ENCODE measurements at regions not wholly inside any gene's neighbourhood (a gene's known extent, or its start where the extent isn't known, plus 50 kb on each side); places are given as distances from the start of the nearest gene placed in this dataset.
"Not testable (repeated sequence)": the region's sequence is repeated elsewhere in the genome, so short reads cannot be mapped to it uniquely, and the experiment has no call there.

DNA sequence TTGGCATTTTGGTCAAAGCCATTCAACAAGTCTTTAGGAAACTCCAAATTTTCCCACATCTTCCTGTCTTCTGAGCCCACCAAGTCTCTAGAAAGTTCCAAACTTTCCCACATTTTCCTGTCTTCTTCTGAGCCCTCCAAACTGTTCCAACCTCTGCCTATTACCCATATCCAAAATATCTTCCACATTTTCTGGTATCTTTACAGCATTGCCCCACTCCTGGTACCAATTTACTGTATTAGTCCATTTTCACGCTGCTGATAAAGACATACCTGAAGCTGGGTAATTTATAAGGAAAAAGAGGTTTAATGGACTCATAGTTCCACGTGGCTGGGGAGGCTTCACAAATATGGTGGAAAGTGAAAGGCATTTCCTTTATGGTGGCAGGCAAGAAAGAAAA lies 56.1 kb upstream of the GABRA3 start:
- CTCF ChIA-PET; H3K27me3 Mint-ChIP-seq; H3K9me3 Mint-ChIP-seq (ENCODE audit: low read depth); ATAC-seq; DNase-seq; H3K27ac Mint-ChIP-seq; H3K4me3 Mint-ChIP-seq; H3K4me1 Mint-ChIP-seq; H3K36me3 Mint-ChIP-seq (ENCODE audit: low read depth); intact Hi-C loops (cut with DNase I, micrococcal nuclease); POLR2A ChIA-PET: not testable (repeated sequence)

DNA sequence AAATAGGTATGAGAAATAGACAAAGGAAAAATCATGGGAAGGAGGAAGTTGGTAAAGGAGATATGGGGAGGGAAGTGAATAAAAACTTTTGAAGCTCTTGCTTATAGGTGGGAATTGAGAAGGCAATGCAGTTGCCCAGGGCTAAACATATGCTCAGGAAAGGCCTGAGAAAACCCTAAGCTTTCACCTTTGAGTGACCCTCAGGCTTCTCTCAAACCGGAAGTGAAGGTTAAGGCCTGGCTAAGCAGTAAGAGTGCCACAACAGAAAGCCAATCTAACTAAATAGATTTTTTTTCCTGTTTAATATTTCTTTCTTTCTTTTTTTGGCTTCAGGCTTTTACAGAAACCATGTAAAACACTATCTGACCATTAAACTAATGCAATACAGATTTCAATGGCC lies 69.5 kb upstream of the GABRA3 start:
- H3K27ac Mint-ChIP-seq, result no peak overlapping the region
- H3K9me3 Mint-ChIP-seq (ENCODE audit: low read depth), result no peaks in the 10 kb centered on the region
- no peak for ATAC-seq
- H3K36me3 Mint-ChIP-seq (ENCODE audit: low read depth), result no peaks in the 10 kb centered on the region
- H3K4me1 Mint-ChIP-seq, result no peaks in the 10 kb centered on the region
- ChIA-PET CTCF (no interaction called here), POLR2A (no interaction called here)
- DNase-seq, result no peak
- intact Hi-C loops (cut with DNase I, micrococcal nuclease), result no loop called here
- no peak overlapping the region for H3K4me3 Mint-ChIP-seq
- peaks cover 2% of the 10 kb centered on the region for H3K27me3 Mint-ChIP-seq

DNA sequence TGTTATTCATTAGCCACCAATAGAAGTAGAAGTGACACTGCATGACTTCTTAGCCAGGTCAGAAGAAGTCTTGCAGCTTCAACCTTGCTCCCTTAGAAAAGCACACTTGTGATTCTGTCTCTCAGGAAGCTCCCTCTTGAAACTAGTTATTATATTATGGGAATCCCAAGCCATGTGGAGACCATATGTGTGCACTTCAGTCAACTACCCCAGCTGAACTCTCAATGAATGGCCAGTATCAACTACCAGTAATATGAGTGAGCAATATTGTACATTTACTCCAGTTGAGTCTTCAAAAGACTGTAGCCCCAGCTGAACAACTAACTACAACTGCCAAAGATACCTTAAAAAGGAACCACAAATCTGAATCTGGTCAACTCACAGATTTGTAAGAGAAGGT lies 77.1 kb upstream of the GABRA3 start:
- no peak overlapping the region for H3K27ac Mint-ChIP-seq
- ATAC-seq (no peak), DNase-seq (no peak)
- no peak overlapping the region for H3K4me3 Mint-ChIP-seq
- no peaks in the 10 kb centered on the region for H3K4me1 Mint-ChIP-seq
- no peaks in the 10 kb centered on the region for H3K9me3 Mint-ChIP-seq (ENCODE audit: low read depth)
- H3K36me3 Mint-ChIP-seq (ENCODE audit: low read depth), result no peaks in the 10 kb centered on the region
- ChIA-PET POLR2A (no interaction called here), CTCF (no interaction called here)
- intact Hi-C loops (cut with DNase I, micrococcal nuclease), result no loop called here
- no peaks in the 10 kb centered on the region for H3K27me3 Mint-ChIP-seq

DNA sequence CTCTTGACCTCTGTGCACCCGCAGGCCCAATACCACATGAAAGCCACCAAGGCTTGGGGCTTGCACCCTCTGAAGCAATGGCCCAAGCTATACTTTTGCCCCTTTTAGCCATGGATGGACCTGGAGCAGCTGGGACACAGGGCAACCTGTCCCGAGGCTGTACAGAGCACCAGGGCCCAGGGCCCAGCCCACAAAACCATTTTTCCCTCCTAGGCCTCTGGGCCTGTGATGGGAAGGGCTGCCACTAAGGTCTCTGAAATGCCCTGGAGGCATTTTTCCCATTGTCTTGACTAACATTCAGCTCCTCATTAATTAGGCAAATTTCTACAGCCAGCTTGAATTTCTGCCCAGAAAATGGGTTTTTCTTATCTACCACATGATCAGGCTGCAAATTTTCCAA lies 79.9 kb upstream of the GABRA3 start:
- DNase-seq (no peak), ATAC-seq (no peak)
- H3K4me1 Mint-ChIP-seq, result no peaks in the 10 kb centered on the region
- H3K36me3 Mint-ChIP-seq (ENCODE audit: low read depth), result no peaks in the 10 kb centered on the region
- H3K9me3 Mint-ChIP-seq (ENCODE audit: low read depth), result no peaks in the 10 kb centered on the region
- CTCF ChIA-PET, result no interaction called here
- H3K27ac Mint-ChIP-seq, result no peak overlapping the region
- no peaks in the 10 kb centered on the region for H3K27me3 Mint-ChIP-seq
- POLR2A ChIA-PET, result no interaction called here
- intact Hi-C loops (cut with DNase I, micrococcal nuclease), result no loop called here
- no peak overlapping the region for H3K4me3 Mint-ChIP-seq

DNA sequence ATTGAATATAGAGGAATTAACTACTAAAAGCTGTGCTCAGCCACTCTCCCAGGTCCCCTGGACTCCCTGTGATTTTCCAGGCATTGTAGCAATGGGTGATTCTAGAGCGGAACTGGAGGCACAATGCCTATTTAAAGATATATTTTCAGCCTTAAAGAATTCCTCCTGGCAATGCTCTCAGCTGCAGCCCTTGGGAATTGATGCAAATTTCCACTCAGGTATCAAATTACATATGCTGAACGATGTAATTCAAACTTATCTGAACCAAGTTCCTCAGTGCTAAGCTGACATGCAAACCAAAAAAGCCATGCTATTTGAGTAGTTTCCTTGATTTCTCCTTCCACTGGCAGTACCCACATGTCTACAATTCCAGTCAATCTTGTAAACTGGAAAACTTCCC lies 86.3 kb upstream of the GABRA3 start:
- DNase-seq (no peak), ATAC-seq (no peak)
- ChIA-PET POLR2A (no interaction called here), CTCF (no interaction called here)
- intact Hi-C loops (cut with DNase I, micrococcal nuclease), result no loop called here
- Mint-ChIP-seq H3K9me3 (ENCODE audit: low read depth) (no peaks in the 10 kb centered on the region), H3K4me3 (no peak overlapping the region), H3K4me1 (no peaks in the 10 kb centered on the region), H3K27me3 (peaks cover under 1% of the 10 kb centered on the region), H3K36me3 (ENCODE audit: low read depth) (no peaks in the 10 kb centered on the region), H3K27ac (no peak overlapping the region)

DNA sequence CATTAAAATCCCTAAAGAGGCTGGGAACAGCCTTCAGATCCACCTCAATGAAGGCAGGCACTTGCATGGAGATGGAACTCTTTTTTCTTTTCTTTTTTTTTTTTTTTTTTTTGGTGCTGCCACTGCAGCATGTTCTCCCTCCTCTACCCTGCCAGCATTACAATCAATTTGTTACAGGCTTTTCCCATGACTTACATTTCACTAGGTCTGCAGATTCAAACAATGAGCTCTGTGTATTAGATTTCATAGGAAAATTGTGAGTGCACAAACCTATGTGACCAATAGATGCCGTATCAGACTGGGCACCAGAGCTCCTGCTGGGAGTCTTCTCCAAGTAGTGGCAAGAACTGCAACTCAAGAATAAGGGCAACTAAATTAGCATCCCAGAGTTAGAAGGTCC lies 63.8 kb upstream of the GABRQ start:
- no peaks in the 10 kb centered on the region for H3K9me3 Mint-ChIP-seq (ENCODE audit: low read depth)
- H3K27ac Mint-ChIP-seq, result no peak overlapping the region
- intact Hi-C loops (cut with DNase I, micrococcal nuclease), result no loop called here
- DNase-seq (no peak), ATAC-seq (no peak)
- no peaks in the 10 kb centered on the region for H3K36me3 Mint-ChIP-seq (ENCODE audit: low read depth)
- ChIA-PET CTCF (interaction anchor here (0.6 kb wide), 1 partner anchor 486 kb away, joined by 3 read pairs; no protein-coding TSS in a partner anchor), POLR2A (no interaction called here)
- no peaks in the 10 kb centered on the region for H3K4me1 Mint-ChIP-seq
- H3K4me3 Mint-ChIP-seq, result no peak overlapping the region
- peaks cover 2% of the 10 kb centered on the region for H3K27me3 Mint-ChIP-seq

DNA sequence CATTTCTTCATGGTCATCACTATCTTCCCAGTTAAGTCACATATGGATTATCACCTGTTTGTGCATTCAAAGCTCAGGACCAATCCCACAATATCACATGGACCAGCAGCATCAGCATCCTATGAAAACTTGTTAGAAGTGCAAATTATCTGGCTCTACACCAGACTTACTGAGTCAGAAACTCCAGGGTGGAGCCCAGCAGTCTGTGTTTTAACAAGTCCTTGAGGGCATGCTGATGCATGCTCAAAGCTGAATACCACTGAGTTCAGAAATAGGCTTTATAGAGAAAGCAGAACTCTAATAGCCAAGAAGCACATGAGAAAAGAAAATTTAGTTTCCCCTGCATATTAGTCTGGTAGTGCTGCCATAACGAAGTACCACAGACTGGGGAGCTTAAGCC lies 62.4 kb upstream of the GABRQ start:
- H3K4me3 Mint-ChIP-seq, result no peak overlapping the region
- ATAC-seq (no peak), DNase-seq (no peak)
- ChIA-PET POLR2A (no interaction called here), CTCF (no interaction called here)
- H3K4me1 Mint-ChIP-seq, result no peaks in the 10 kb centered on the region
- H3K27me3 Mint-ChIP-seq, result peaks cover 6% of the 10 kb centered on the region
- H3K27ac Mint-ChIP-seq, result no peak overlapping the region
- H3K9me3 Mint-ChIP-seq (ENCODE audit: low read depth), result no peaks in the 10 kb centered on the region
- no peaks in the 10 kb centered on the region for H3K36me3 Mint-ChIP-seq (ENCODE audit: low read depth)
- intact Hi-C loops (cut with DNase I, micrococcal nuclease), result no loop called here

DNA sequence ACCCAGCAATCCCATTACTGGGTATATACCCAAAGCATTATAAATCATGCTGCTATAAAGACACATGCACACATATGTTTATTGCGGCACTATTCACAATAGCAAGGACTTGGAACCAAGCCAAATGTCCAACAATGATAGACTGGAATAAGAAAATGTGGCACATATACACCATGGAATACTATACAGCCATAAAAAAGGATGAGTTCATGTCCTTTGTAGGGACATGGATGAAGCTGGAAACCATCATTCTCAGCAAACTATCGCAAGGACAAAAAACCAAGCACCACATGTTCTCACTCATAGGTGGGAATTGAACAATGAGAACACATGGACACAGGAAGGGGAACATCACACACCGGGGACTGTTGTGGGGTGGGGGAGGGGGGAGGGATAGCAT lies 50.2 kb upstream of the GABRQ start:
- H3K9me3 Mint-ChIP-seq (ENCODE audit: low read depth); H3K27ac Mint-ChIP-seq; H3K4me3 Mint-ChIP-seq; H3K27me3 Mint-ChIP-seq; ATAC-seq; CTCF ChIA-PET; intact Hi-C loops (cut with DNase I, micrococcal nuclease); H3K4me1 Mint-ChIP-seq; DNase-seq; H3K36me3 Mint-ChIP-seq (ENCODE audit: low read depth); POLR2A ChIA-PET: not testable (repeated sequence)

Measured in activated CD4-positive, alpha-beta T cell treated with anti-CD3 and anti-CD28 coated beads for 36 hours (primary cell).